GM23338 (cell line): ENCODE measurements at regions not wholly inside any gene's neighbourhood (a gene's known extent, or its start where the extent isn't known, plus 50 kb on each side); places are given as distances from the start of the nearest gene placed in this dataset.

Experiments
- ATAC-seq: fragments of 200-7000 bp; cut with Tn5 transposase; 3 replicates; pipeline ENCODE4 v1.9.1; 2020
- DNase-seq: peaks from one replicate; pipeline ENCODE4 v3.0.0-alpha.2; 2015; ENCODE audit warnings: low spot score
- H2AFZ ChIP-seq: fragments of 200-600 bp; sonication (generic); 2 replicates; pipeline ENCODE4 v1.8.0; 2016; ENCODE audit warnings: antibody characterized with exemption, mild to moderate bottlenecking, moderate library complexity
- H3F3A ChIP-seq: fragments of 200-600 bp; sonication (generic); replicated peaks from 2 replicates; pipeline ENCODE4 v1.8.0; 2017; ENCODE audit warnings: antibody characterized with exemption, mixed run types, low read depth
- H3K27ac ChIP-seq: fragments of 200-600 bp; sonication (generic); 2 replicates; pipeline ENCODE4 v1.6.1; 2016; ENCODE audit warnings: low read depth
- H3K27me3 ChIP-seq: fragments of 200-600 bp; sonication (generic); 2 replicates; pipeline ENCODE4 v1.8.0; 2016; ENCODE audit warnings: mild to moderate bottlenecking, mixed run types, moderate library complexity; ENCODE audit not compliant: insufficient read depth
- H3K36me3 ChIP-seq: fragments of 200-600 bp; sonication (generic); 2 replicates; pipeline ENCODE4 v1.8.0; 2016; ENCODE audit warnings: mild to moderate bottlenecking; ENCODE audit not compliant: insufficient read depth
- H3K4me1 ChIP-seq: fragments of 200-600 bp; sonication (generic); 2 replicates; pipeline ENCODE4 v1.8.0; 2016; ENCODE audit warnings: mild to moderate bottlenecking, moderate library complexity; ENCODE audit not compliant: insufficient read depth
- H3K4me2 ChIP-seq: fragments of 200-600 bp; sonication (generic); 2 replicates; pipeline ENCODE4 v1.7.1; 2017; ENCODE audit warnings: mixed run types
- H3K4me3 ChIP-seq: fragments of 200-600 bp; sonication (generic); 2 replicates; pipeline ENCODE4 v1.6.1; 2016; ENCODE audit warnings: mixed run types
- H3K79me2 ChIP-seq: fragments of 200-600 bp; sonication (generic); replicated peaks from 2 replicates; pipeline ENCODE4 v1.8.0; 2017; ENCODE audit warnings: mild to moderate bottlenecking; ENCODE audit not compliant: insufficient read depth
- H3K9me2 ChIP-seq: fragments of 200-600 bp; sonication (generic); 2 replicates; pipeline ENCODE4 v1.8.0; 2017; ENCODE audit not compliant: insufficient read depth
- H4K20me1 ChIP-seq: fragments of 200-600 bp; sonication (generic); replicated peaks from 2 replicates; pipeline ENCODE4 v1.8.0; 2017; ENCODE audit warnings: mild to moderate bottlenecking; ENCODE audit not compliant: insufficient read depth
- H3K27ac Mint-ChIP-seq: 2 replicates; pipeline ENCODE4 v1.8.0; 2020; ENCODE audit warnings: inconsistent platforms, mild to moderate bottlenecking, moderate library complexity, mixed read lengths
- H3K27me3 Mint-ChIP-seq: 3 replicates; pipeline ENCODE4 v1.8.0; 2022; ENCODE audit warnings: low read depth, mild to moderate bottlenecking, moderate library complexity, mixed read lengths, inconsistent platforms; ENCODE audit not compliant: insufficient read depth, poor library complexity
- H3K36me3 Mint-ChIP-seq: 3 replicates; pipeline ENCODE4 v1.8.0; 2021; ENCODE audit warnings: low read depth, mild to moderate bottlenecking, inconsistent platforms, moderate library complexity, mixed read lengths
- H3K4me1 Mint-ChIP-seq: 3 replicates; pipeline ENCODE4 v1.8.0; 2020; ENCODE audit warnings: mild to moderate bottlenecking, inconsistent platforms, mixed read lengths
- H3K4me3 Mint-ChIP-seq: 3 replicates; pipeline ENCODE4 v1.8.0; 2021; ENCODE audit warnings: moderate library complexity, mild to moderate bottlenecking, inconsistent platforms, mixed read lengths
- H3K9me3 Mint-ChIP-seq: 3 replicates; pipeline ENCODE4 v1.8.0; 2020; ENCODE audit warnings: moderate library complexity, mild to moderate bottlenecking, inconsistent platforms, mixed read lengths
- ETS1 ChIP-seq: IDR thresholded peaks from 2 replicates; pipeline ENCODE4 v1.6.1; 2016; ENCODE audit warnings: antibody characterized with exemption
- EZH2 ChIP-seq: fragments of 200-600 bp; sonication (generic); IDR thresholded peaks from one replicate; pipeline ENCODE4 v1.8.0; 2017; ENCODE audit warnings: antibody characterized with exemption, mild to moderate bottlenecking, low read depth; ENCODE audit not compliant: unreplicated experiment
- EZH2phosphoT487 ChIP-seq: fragments of 200-600 bp; sonication (generic); IDR thresholded peaks from one replicate; pipeline ENCODE4 v1.8.1; 2018; ENCODE audit warnings: antibody characterized with exemption; ENCODE audit not compliant: unreplicated experiment
- NANOG ChIP-seq: IDR thresholded peaks from 2 replicates; pipeline ENCODE4 v1.6.1; 2016; ENCODE audit warnings: antibody characterized with exemption, borderline replicate concordance
- POLR2AphosphoS5 ChIP-seq: IDR thresholded peaks from 2 replicates; pipeline ENCODE4 v1.6.1; 2016; ENCODE audit warnings: antibody characterized with exemption, low read depth
- REST ChIP-seq: IDR thresholded peaks from one replicate; pipeline ENCODE4 v1.6.1; 2018; ENCODE audit warnings: antibody characterized with exemption; ENCODE audit not compliant: unreplicated experiment
- STAT1 ChIP-seq: IDR thresholded peaks from one replicate; pipeline ENCODE4 v1.6.1; 2016; ENCODE audit warnings: antibody characterized with exemption; ENCODE audit not compliant: unreplicated experiment
- ZNF114 ChIP-seq: fragments of 250-450 bp; sonication (Bioruptor Pico); IDR thresholded peaks from 2 replicates; pipeline ENCODE4 v1.5.0; 2020; ENCODE audit warnings: mild to moderate bottlenecking, moderate library complexity
- ZNF331 ChIP-seq: fragments of 250-450 bp; sonication (Bioruptor Pico); IDR thresholded peaks from 2 replicates; pipeline ENCODE4 v1.5.0; 2020; ENCODE audit warnings: low read depth, mild to moderate bottlenecking, moderate library complexity
- ZNF462 ChIP-seq: fragments of 250-450 bp; sonication (Bioruptor Pico); IDR thresholded peaks from 2 replicates; pipeline ENCODE4 v1.5.0; 2020; ENCODE audit warnings: mild to moderate bottlenecking, moderate library complexity
- TF ChIP-seq, protein P1 (sequence below), 2 experiments: fragments of 200-600 bp in 1 of 2; sonication (generic) in 1 of 2; conservative IDR thresholded peaks; 2 replicates each; pipeline versions ENCODE4 v1.5.1 to v1.6.1; 2016 to 2017; ENCODE audit warnings: antibody characterized with exemption in 2 of 2, low read depth in 2 of 2, mild to moderate bottlenecking in 2 of 2, moderate library complexity in 1 of 2

DNA sequence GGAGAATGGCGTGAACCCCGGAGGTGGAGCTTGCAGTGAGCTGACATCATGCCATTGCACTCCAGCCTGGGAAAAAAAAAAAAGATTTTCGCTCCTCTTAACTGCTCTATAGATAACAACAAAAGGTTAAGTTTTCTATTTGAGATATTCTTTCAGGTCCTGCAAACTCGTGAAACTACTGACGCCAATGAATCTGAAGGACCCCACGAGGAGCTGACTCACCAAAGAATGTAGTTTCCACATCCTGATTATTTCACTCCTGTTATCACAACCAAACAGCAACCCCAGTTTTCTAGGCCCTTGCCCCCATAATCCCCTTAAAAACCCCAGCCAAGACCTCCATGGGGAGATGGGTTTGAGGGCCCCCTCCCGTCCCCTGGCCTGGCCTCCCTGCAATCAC lies 58.7 kb downstream of the OTOR start:
- H3K27me3 ChIP-seq: no peaks in the 10 kb centered on the region
- H3K79me2 ChIP-seq: no peaks in the 10 kb centered on the region
- Mint-ChIP-seq H3K4me3 (no peak overlapping the region), H3K9me3 (peaks cover 2% of the 10 kb centered on the region; the same call in 2 of the 3 replicates), H3K4me1 (peaks cover 11% of the 10 kb centered on the region; the same call in 2 of the 3 replicates), H3K36me3 (no peaks in the 10 kb centered on the region), H3K27ac (no peak overlapping the region; the same call in 1 of the 2 replicates), H3K27me3 (peaks cover 7% of the 10 kb centered on the region)
- H3K9me2 ChIP-seq: no peaks in the 10 kb centered on the region
- H3K4me3 ChIP-seq: no peak overlapping the region
- no peaks in the 10 kb centered on the region for H3K36me3 ChIP-seq
- H2AFZ ChIP-seq: no peak overlapping the region
- H3K4me2 ChIP-seq: no peak overlapping the region
- H4K20me1 ChIP-seq: no peaks in the 10 kb centered on the region
- no peaks in the 10 kb centered on the region for H3F3A ChIP-seq
- H3K4me1 ChIP-seq: 0 out of 2 replicates have a peak, but pooled peaks cover 4% of the 10 kb centered on the region
- no peak for DNase-seq
- TF ChIP-seq ZNF331 (CRISPR knock-in tag) (no peak), REST (no peak), ZNF462 (no peak), EZH2 (no peak), NANOG (no peak), POLR2AphosphoS5 (no peak), ZNF114 (CRISPR knock-in tag) (no peak), STAT1 (no peak), EZH2phosphoT487 (no peak), ETS1 (no peak)
- TF ChIP-seq, protein P1, sequence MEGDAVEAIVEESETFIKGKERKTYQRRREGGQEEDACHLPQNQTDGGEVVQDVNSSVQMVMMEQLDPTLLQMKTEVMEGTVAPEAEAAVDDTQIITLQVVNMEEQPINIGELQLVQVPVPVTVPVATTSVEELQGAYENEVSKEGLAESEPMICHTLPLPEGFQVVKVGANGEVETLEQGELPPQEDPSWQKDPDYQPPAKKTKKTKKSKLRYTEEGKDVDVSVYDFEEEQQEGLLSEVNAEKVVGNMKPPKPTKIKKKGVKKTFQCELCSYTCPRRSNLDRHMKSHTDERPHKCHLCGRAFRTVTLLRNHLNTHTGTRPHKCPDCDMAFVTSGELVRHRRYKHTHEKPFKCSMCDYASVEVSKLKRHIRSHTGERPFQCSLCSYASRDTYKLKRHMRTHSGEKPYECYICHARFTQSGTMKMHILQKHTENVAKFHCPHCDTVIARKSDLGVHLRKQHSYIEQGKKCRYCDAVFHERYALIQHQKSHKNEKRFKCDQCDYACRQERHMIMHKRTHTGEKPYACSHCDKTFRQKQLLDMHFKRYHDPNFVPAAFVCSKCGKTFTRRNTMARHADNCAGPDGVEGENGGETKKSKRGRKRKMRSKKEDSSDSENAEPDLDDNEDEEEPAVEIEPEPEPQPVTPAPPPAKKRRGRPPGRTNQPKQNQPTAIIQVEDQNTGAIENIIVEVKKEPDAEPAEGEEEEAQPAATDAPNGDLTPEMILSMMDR (conservative IDR thresholded peaks at IDR 0.05; ENCODE audit: low read depth in 2 of 2): no peak
- no peak for ATAC-seq
- no peak overlapping the region for H3K27ac ChIP-seq
